Endothelial cell of umbilical vein (primary cell): ENCODE measurements at regions not wholly inside any gene's neighbourhood (a gene's known extent, or its start where the extent isn't known, plus 50 kb on each side); places are given as distances from the start of the nearest gene placed in this dataset.

Source experiments
- BruUV-seq: library from RNA; stranded (reverse); fragments of 400-500 nt; replicated peaks from 2 replicates; lab custom pipeline; 2021; lab: Mats Ljungman, UMichigan
- CTCF ChIA-PET: fragments of 300-600, 350-600 bp; sonication (Branson Sonifier 250); formaldehyde crosslinking; loops from one replicate; lab custom pipeline; 2021; ENCODE audit warnings: antibody characterized with exemption, inconsistent platforms; lab: Charles Lee
- POLR2A ChIA-PET: fragments of 300-600, 350-600 bp; sonication (Branson Sonifier 250); formaldehyde crosslinking; loops from one replicate; lab custom pipeline; 2021; ENCODE audit warnings: antibody characterized with exemption, inconsistent platforms; lab: Charles Lee
- DNase-seq: peaks from one replicate; pipeline ENCODE4 v3.0.0-alpha.2; 2011; ENCODE audit warnings: low read depth, low spot score
- FAIRE-seq: peaks from 2 replicates; lab custom pipeline; 2011; peaks lifted over from hg19 to GRCh38; lab: Jason Lieb, UNC
- H2AFZ ChIP-seq: 2 replicates; pipeline ENCODE4 v1.6.0; 2012; ENCODE audit warnings: low read depth, low read length, control low read depth, inconsistent platforms
- H3K27ac ChIP-seq: 2 replicates; pipeline ENCODE4 v1.5.1; 2011; ENCODE audit warnings: low read depth, mild to moderate bottlenecking, control low read depth, low read length, moderate library complexity; ENCODE audit not compliant: insufficient read depth
- H3K27me3 ChIP-seq, 2 experiments: 2 replicates each; pipeline versions ENCODE4 v1.6.0 to v1.6.1; 2011; ENCODE audit warnings: low read length in 2 of 2, mixed read lengths in 1 of 2; ENCODE audit not compliant: control insufficient read depth in 2 of 2, insufficient read depth in 2 of 2
- H3K36me3 ChIP-seq, 2 experiments: 2 replicates in 1 of 2; 3 replicates in 1 of 2; pipeline ENCODE4 v1.5.1; 2011; ENCODE audit warnings: low read length in 2 of 2, mild to moderate bottlenecking in 1 of 2, moderate library complexity in 1 of 2; ENCODE audit not compliant: control insufficient read depth in 2 of 2, insufficient read depth in 2 of 2; ENCODE audit errors: extremely low read depth in 1 of 2
- H3K4me1 ChIP-seq: 3 replicates; pipeline ENCODE4 v1.5.1; 2011; ENCODE audit warnings: mild to moderate bottlenecking, low read length; ENCODE audit not compliant: control insufficient read depth, insufficient read depth; ENCODE audit errors: extremely low read depth
- H3K4me2 ChIP-seq: 2 replicates; pipeline ENCODE4 v1.6.1; 2011; ENCODE audit warnings: low read length, control low read depth, mixed read lengths; ENCODE audit not compliant: insufficient read depth
- H3K4me3 ChIP-seq, 3 experiments: fragments of 200-600 bp in 1 of 3; sonication (generic), shearing (Covaris generic) in 1 of 3; replicated peaks in 1 of 3; 2 replicates each; pipeline ENCODE4 v1.5.1; 2011 to 2016; ENCODE audit warnings: control low read depth in 3 of 3, low read length in 3 of 3, mild to moderate bottlenecking in 2 of 3, inconsistent platforms in 1 of 3, low read depth in 1 of 3, moderate library complexity in 1 of 3; ENCODE audit not compliant: insufficient read depth in 1 of 3
- H3K79me2 ChIP-seq: 2 replicates; pipeline ENCODE4 v1.6.0; 2012; ENCODE audit warnings: low read length, inconsistent platforms; ENCODE audit not compliant: control insufficient read depth, insufficient read depth
- H3K9ac ChIP-seq: replicated peaks from 2 replicates; pipeline ENCODE3; 2011; ENCODE audit warnings: low read length, control low read depth; ENCODE audit not compliant: insufficient read depth; ENCODE audit errors: extremely low read depth
- H3K9me1 ChIP-seq: replicated peaks from 3 replicates; pipeline ENCODE4 v1.6.0; 2011; ENCODE audit warnings: mild to moderate bottlenecking, low read length; ENCODE audit not compliant: control insufficient read depth, insufficient read depth; ENCODE audit errors: extremely low read depth
- H3K9me3 ChIP-seq: replicated peaks from 2 replicates; pipeline ENCODE4 v1.5.1; 2012; ENCODE audit warnings: low read length, inconsistent platforms; ENCODE audit not compliant: control insufficient read depth, insufficient read depth
- H4K20me1 ChIP-seq: replicated peaks from 2 replicates; pipeline ENCODE3; 2011; ENCODE audit warnings: mild to moderate bottlenecking, low read length; ENCODE audit not compliant: control insufficient read depth, insufficient read depth; ENCODE audit errors: extremely low read depth
- EZH2 ChIP-seq: IDR thresholded peaks from 2 replicates; pipeline ENCODE4 v1.6.1; 2012; ENCODE audit warnings: borderline replicate concordance, low read depth, mild to moderate bottlenecking, moderate library complexity, low read length, inconsistent platforms; ENCODE audit not compliant: severe bottlenecking
- FOS ChIP-seq: IDR thresholded peaks from 2 replicates; pipeline ENCODE4 v1.6.1; 2011; ENCODE audit warnings: mild to moderate bottlenecking, low read length, moderate library complexity, borderline replicate concordance; ENCODE audit not compliant: insufficient read depth
- GATA2 ChIP-seq: IDR thresholded peaks from 2 replicates; pipeline ENCODE4 v1.7.0; 2011; ENCODE audit warnings: low read depth, mild to moderate bottlenecking, moderate library complexity, mixed read lengths, low read length; ENCODE audit not compliant: insufficient read length, insufficient read depth
- JUN ChIP-seq: IDR thresholded peaks from 2 replicates; pipeline ENCODE4 v1.6.1; 2011; ENCODE audit warnings: borderline replicate concordance, low read depth; ENCODE audit not compliant: insufficient read length, insufficient read depth
- MYC ChIP-seq: IDR thresholded peaks from one replicate; pipeline ENCODE4 v1.6.1; 2011; ENCODE audit warnings: mild to moderate bottlenecking, low read depth, low read length
- POLR2A ChIP-seq: IDR thresholded peaks from 2 replicates; pipeline ENCODE4 v1.6.1; 2012; ENCODE audit warnings: low read depth, mild to moderate bottlenecking, control low read depth, low read length
- POLR2AphosphoS5 ChIP-seq: IDR thresholded peaks from 2 replicates; pipeline ENCODE4 v1.6.1; 2012; ENCODE audit warnings: low read depth, mild to moderate bottlenecking, control low read depth, low read length, moderate library complexity; ENCODE audit not compliant: insufficient read depth
- dilution Hi-C: fragments of 300-500 bp; cut with MboI; formaldehyde crosslinking; loops from one replicate; pipeline ENCODE4 v1.15.0; 2019; ENCODE audit warnings: low sequenced_read_pairs; ENCODE audit not compliant: extremely low pct_ligation_motif_present
- intact Hi-C: fragments of 100-400 bp; cut with micrococcal nuclease; formaldehyde crosslinking; loops from one replicate; pipeline ENCODE4 v1.10.0; 2022
- TF ChIP-seq, protein P1 (sequence below): IDR thresholded peaks from 2 replicates; pipeline ENCODE4 v1.6.1; 2011; ENCODE audit not compliant: insufficient read depth, insufficient read length
- TF ChIP-seq, protein P2 (sequence below), 2 donors: IDR thresholded peaks; 1 replicate in 1 of 2; 2 replicates in 1 of 2; pipeline ENCODE4 v1.5.1; 2011; ENCODE audit warnings: low read length in 2 of 2, mild to moderate bottlenecking in 2 of 2, moderate library complexity in 2 of 2, control low read depth in 1 of 2, inconsistent platforms in 1 of 2, low read depth in 1 of 2; ENCODE audit not compliant: insufficient read depth in 1 of 2; ENCODE audit errors: extremely low read depth in 1 of 2

DNA sequence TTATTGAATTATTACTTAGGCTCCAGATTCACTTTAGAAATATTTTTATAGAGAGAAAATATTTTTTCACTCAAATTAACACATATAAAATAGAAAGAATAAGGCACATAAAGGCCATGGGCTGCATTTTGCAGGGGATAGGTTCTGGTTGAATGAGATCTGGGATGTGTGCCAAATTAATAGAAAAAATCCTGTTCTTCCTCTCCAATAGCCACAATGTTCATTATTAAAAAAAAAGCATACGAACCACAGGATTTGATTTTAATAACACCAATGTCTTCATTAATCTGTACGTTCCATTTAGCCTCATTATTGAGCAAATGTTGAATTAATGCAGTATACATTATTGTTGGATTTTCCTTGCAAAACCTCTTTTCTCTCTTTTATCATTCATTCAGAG is 622.8 kb upstream of the AGTR1 start:
- Histone ChIP-seq H3K4me1 (no peaks in the 10 kb centered on the region), H3K79me2 (no peaks in the 10 kb centered on the region), H3K27ac (no peak overlapping the region), H3K9me1 (no peaks in the 10 kb centered on the region), H3K9me3 (no peaks in the 10 kb centered on the region), H4K20me1 (no peaks in the 10 kb centered on the region), H3K9ac (no peak overlapping the region), H3K4me2 (no peak overlapping the region), H3K4me3 (no peak overlapping the region), H2AFZ (no peak overlapping the region), H3K36me3 (no peaks in the 10 kb centered on the region), H3K27me3 (no peaks in the 10 kb centered on the region)
- DNase-seq (no peak), FAIRE-seq (no peak)
- ChIA-PET CTCF (no interaction called here), POLR2A (no interaction called here)
- dilution Hi-C loops: no loop called here
- no TSS peak for BruUV-seq
- TF ChIP-seq MYC (no peak), GATA2 (no peak), POLR2A (no peak), POLR2AphosphoS5 (no peak), JUN (no peak), EZH2 (no peak), FOS (no peak)
- TF ChIP-seq, protein P1, sequence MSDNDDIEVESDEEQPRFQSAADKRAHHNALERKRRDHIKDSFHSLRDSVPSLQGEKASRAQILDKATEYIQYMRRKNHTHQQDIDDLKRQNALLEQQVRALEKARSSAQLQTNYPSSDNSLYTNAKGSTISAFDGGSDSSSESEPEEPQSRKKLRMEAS: no peak
- TF ChIP-seq, protein P2, sequence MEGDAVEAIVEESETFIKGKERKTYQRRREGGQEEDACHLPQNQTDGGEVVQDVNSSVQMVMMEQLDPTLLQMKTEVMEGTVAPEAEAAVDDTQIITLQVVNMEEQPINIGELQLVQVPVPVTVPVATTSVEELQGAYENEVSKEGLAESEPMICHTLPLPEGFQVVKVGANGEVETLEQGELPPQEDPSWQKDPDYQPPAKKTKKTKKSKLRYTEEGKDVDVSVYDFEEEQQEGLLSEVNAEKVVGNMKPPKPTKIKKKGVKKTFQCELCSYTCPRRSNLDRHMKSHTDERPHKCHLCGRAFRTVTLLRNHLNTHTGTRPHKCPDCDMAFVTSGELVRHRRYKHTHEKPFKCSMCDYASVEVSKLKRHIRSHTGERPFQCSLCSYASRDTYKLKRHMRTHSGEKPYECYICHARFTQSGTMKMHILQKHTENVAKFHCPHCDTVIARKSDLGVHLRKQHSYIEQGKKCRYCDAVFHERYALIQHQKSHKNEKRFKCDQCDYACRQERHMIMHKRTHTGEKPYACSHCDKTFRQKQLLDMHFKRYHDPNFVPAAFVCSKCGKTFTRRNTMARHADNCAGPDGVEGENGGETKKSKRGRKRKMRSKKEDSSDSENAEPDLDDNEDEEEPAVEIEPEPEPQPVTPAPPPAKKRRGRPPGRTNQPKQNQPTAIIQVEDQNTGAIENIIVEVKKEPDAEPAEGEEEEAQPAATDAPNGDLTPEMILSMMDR (IDR thresholded peaks at IDR 0.05; ENCODE audit: extremely low read depth in 1 of 2, insufficient read depth in 1 of 2, low read depth in 1 of 2, low read length in 2 of 2): no peak
- intact Hi-C loops: loop anchor here (5.0 kb wide), 4 partner anchors 133 to 1258 kb away; no protein-coding TSS in a partner anchor
